ENCODE measurements at regions not wholly inside any gene's neighbourhood (a gene's known extent, or its start where the extent isn't known, plus 50 kb on each side); places are given as distances from the start of the nearest gene placed in this dataset.
"Not testable (repeated sequence)": the region's sequence is repeated elsewhere in the genome, so short reads cannot be mapped to it uniquely, and the experiment has no call there.

GRCh38 chr18:24613896-24614640 lies 153.6 kb downstream of the HRH4 start:
- no peak for DNase-seq (ENCODE audit: insufficient read length, low spot score)
- FAIRE-seq = no peak

GRCh38 chr18:24616653-24617052 lies 156.2 kb downstream of the HRH4 start:
- DNase-seq (ENCODE audit: insufficient read length, low spot score) (no peak), FAIRE-seq (no peak)

GRCh38 chr18:24624421-24624820 lies 164.0 kb downstream of the HRH4 start:
- not testable (repeated sequence) for FAIRE-seq

GRCh38 chr18:24627644-24628315 lies 167.3 kb downstream of the HRH4 start:
- DNase-seq (ENCODE audit: insufficient read length, low spot score) = no peak
- no peak for FAIRE-seq

More at GRCh38 chr18:24624421-24624820, 164.0 kb downstream of the HRH4 start:
- DNase-seq (ENCODE audit: insufficient read length, low spot score) = not testable (repeated sequence)

- DNase-seq (ENCODE audit: insufficient read length, low spot score) = no peak
- FAIRE-seq = no peak
Measured at GRCh38 chr18:24628326-24628725, 167.9 kb downstream of the HRH4 start.

- DNase-seq (ENCODE audit: insufficient read length, low spot score) (no peak), FAIRE-seq (no peak)
Measured at GRCh38 chr18:24629921-24630320, 169.5 kb downstream of the HRH4 start.

- no peak for DNase-seq (ENCODE audit: insufficient read length, low spot score)
- no peak for FAIRE-seq
Measured at GRCh38 chr18:24630346-24630880, 170.0 kb downstream of the HRH4 start.

- no peak for FAIRE-seq
- DNase-seq (ENCODE audit: insufficient read length, low spot score) = no peak
Measured at GRCh38 chr18:24631243-24632025, 171.0 kb downstream of the HRH4 start.

- FAIRE-seq (no peak), DNase-seq (ENCODE audit: insufficient read length, low spot score) (no peak)
Measured at GRCh38 chr18:24632158-24632988, 171.9 kb downstream of the HRH4 start.

- no peak for FAIRE-seq
- no peak for DNase-seq (ENCODE audit: insufficient read length, low spot score)
Measured at GRCh38 chr18:24633121-24633520, 172.7 kb downstream of the HRH4 start.

- no peak for FAIRE-seq
- DNase-seq (ENCODE audit: insufficient read length, low spot score) = no peak
Measured at GRCh38 chr18:24649571-24649970, 189.1 kb downstream of the HRH4 start.

- no peak for DNase-seq (ENCODE audit: insufficient read length, low spot score)
- no peak for FAIRE-seq
Measured at GRCh38 chr18:24651434-24651833, 191.0 kb downstream of the HRH4 start.

- no peak for DNase-seq (ENCODE audit: insufficient read length, low spot score)
Measured at GRCh38 chr18:24656050-24656449, 195.6 kb downstream of the HRH4 start.

GRCh38 chr18:24656551-24657443 lies 196.4 kb downstream of the HRH4 start:
- DNase-seq (ENCODE audit: insufficient read length, low spot score) = no peak

More at GRCh38 chr18:24656050-24656449, 195.6 kb downstream of the HRH4 start:
- FAIRE-seq = no peak

GRCh38 chr18:24657444-24657842 lies 197.0 kb downstream of the HRH4 start:
- DNase-seq (ENCODE audit: insufficient read length, low spot score) = no peak
- no peak for FAIRE-seq

More at GRCh38 chr18:24656551-24657443, 196.4 kb downstream of the HRH4 start:
- FAIRE-seq = no peak

GRCh38 chr18:24658302-24658701 lies 197.9 kb downstream of the HRH4 start:
- FAIRE-seq = no peak

GRCh38 chr18:24659827-24660720 lies 199.6 kb downstream of the HRH4 start:
- no peak for FAIRE-seq

More at GRCh38 chr18:24658302-24658701, 197.9 kb downstream of the HRH4 start:
- no peak for DNase-seq (ENCODE audit: insufficient read length, low spot score)

GRCh38 chr18:24660956-24661355 lies 200.5 kb downstream of the HRH4 start:
- FAIRE-seq (no peak), DNase-seq (ENCODE audit: insufficient read length, low spot score) (no peak)

More at GRCh38 chr18:24659827-24660720, 199.6 kb downstream of the HRH4 start:
- no peak for DNase-seq (ENCODE audit: insufficient read length, low spot score)

Data from HTR-8/SVneo (cell line).